GM19397 (cell line): ENCODE measurements at regions not wholly inside any gene's neighbourhood (a gene's known extent, or its start where the extent isn't known, plus 50 kb on each side); places are given as distances from the start of the nearest gene placed in this dataset.

Source experiments
- ATAC-seq: cut with Tn5 transposase; IDR thresholded peaks from one replicate; pipeline ENCODE4 v1.9.1; 2021; ENCODE audit warnings: mild to moderate bottlenecking, moderate library complexity; ENCODE audit not compliant: unreplicated experiment

GRCh38 chr6:140320081-140321080, 945.9 kb upstream of the CITED2 start:
- no peak for ATAC-seq

- peak; percentile 88 for ATAC-seq
Observed at GRCh38 chr6:140319209-140319608, 944.8 kb upstream of the CITED2 start.

GRCh38 chr6:140318408-140318807, 944.0 kb upstream of the CITED2 start:
- no peak for ATAC-seq

GRCh38 chr6:140317950-140318349, 943.5 kb upstream of the CITED2 start:
- ATAC-seq, result no peak

- ATAC-seq, result no peak
Observed at GRCh38 chr6:140316966-140317365, 942.5 kb upstream of the CITED2 start.

- no peak for ATAC-seq
Observed at GRCh38 chr6:140314682-140315081, 940.2 kb upstream of the CITED2 start.

- no peak for ATAC-seq
Observed at GRCh38 chr6:140311146-140311545, 936.7 kb upstream of the CITED2 start.

- no peak for ATAC-seq
Observed at GRCh38 chr6:140303218-140303949, 928.9 kb upstream of the CITED2 start.

- no peak for ATAC-seq
Observed at GRCh38 chr6:140300331-140300730, 925.9 kb upstream of the CITED2 start.

- ATAC-seq, result no peak
Observed at GRCh38 chr6:140289186-140289585, 914.7 kb upstream of the CITED2 start.

GRCh38 chr6:140285998-140286690, 911.7 kb upstream of the CITED2 start:
- no peak for ATAC-seq

- ATAC-seq, result no peak
Observed at GRCh38 chr6:140285471-140285870, 911.0 kb upstream of the CITED2 start.

- no peak for ATAC-seq
Observed at GRCh38 chr6:140284871-140285270, 910.4 kb upstream of the CITED2 start.

- no peak for ATAC-seq
Observed at GRCh38 chr6:140283197-140283596, 908.7 kb upstream of the CITED2 start.

- ATAC-seq, result no peak
Observed at GRCh38 chr6:140281767-140282166, 907.3 kb upstream of the CITED2 start.

- no peak for ATAC-seq
Observed at GRCh38 chr6:140281236-140281635, 906.8 kb upstream of the CITED2 start.

- ATAC-seq, result no peak
Observed at GRCh38 chr6:140276719-140277118, 902.3 kb upstream of the CITED2 start.

- no peak for ATAC-seq
Observed at GRCh38 chr6:140276133-140276532, 901.7 kb upstream of the CITED2 start.

GRCh38 chr6:140275725-140276124, 901.3 kb upstream of the CITED2 start:
- no peak for ATAC-seq

GRCh38 chr6:140274548-140274947, 900.1 kb upstream of the CITED2 start:
- ATAC-seq, result no peak

GRCh38 chr6:140271759-140272377, 897.4 kb upstream of the CITED2 start:
- peak; percentile 97 for ATAC-seq
